KMS-11 (cell line): ENCODE measurements at regions not wholly inside any gene's neighbourhood (a gene's known extent, or its start where the extent isn't known, plus 50 kb on each side); places are given as distances from the start of the nearest gene placed in this dataset.

Experiments used
- H2AFZ ChIP-seq: fragments of 200-600 bp; sonication (generic); 2 replicates; pipeline ENCODE4 v1.6.1; 2016; ENCODE audit warnings: antibody characterized with exemption, mixed run types, low read depth
- H3K27ac ChIP-seq: fragments of 200-600 bp; sonication (generic); 2 replicates; pipeline ENCODE4 v1.6.1; 2016; ENCODE audit warnings: mild to moderate bottlenecking, mixed run types
- H3K27me3 ChIP-seq: fragments of 200-600 bp; sonication (generic); 2 replicates; pipeline ENCODE4 v1.6.1; 2017; ENCODE audit warnings: mild to moderate bottlenecking, low read depth, mixed run types, moderate library complexity; ENCODE audit not compliant: insufficient read depth
- H3K36me3 ChIP-seq: fragments of 200-600 bp; sonication (generic); 2 replicates; pipeline ENCODE4 v1.6.1; 2017; ENCODE audit warnings: mild to moderate bottlenecking, mixed run types; ENCODE audit not compliant: insufficient read depth
- H3K4me1 ChIP-seq: fragments of 200-600 bp; sonication (generic); 2 replicates; pipeline ENCODE4 v1.6.1; 2016; ENCODE audit warnings: mild to moderate bottlenecking, low read depth, mixed run types; ENCODE audit not compliant: poor library complexity, severe bottlenecking
- H3K4me2 ChIP-seq: fragments of 200-600 bp; sonication (generic); 2 replicates; pipeline ENCODE4 v1.7.0; 2016; ENCODE audit warnings: mild to moderate bottlenecking, mixed run types
- H3K4me3 ChIP-seq: fragments of 200-600 bp; sonication (generic); IDR thresholded peaks from 2 replicates; pipeline ENCODE4 v1.6.1; 2017; ENCODE audit warnings: low read depth, low read length, mixed read lengths; ENCODE audit not compliant: insufficient read depth
- H3K79me2 ChIP-seq: fragments of 200-600 bp; sonication (generic); 2 replicates; pipeline ENCODE4 v1.6.1; 2016; ENCODE audit warnings: low read depth, mixed run types; ENCODE audit not compliant: insufficient read depth
- H3K9ac ChIP-seq: fragments of 200-600 bp; sonication (generic); 2 replicates; pipeline ENCODE4 v1.6.1; 2016; ENCODE audit warnings: mild to moderate bottlenecking, mixed run types
- H4K20me1 ChIP-seq: fragments of 200-600 bp; sonication (generic); 2 replicates; pipeline ENCODE4 v1.6.1; 2016; ENCODE audit warnings: mild to moderate bottlenecking, mixed run types; ENCODE audit not compliant: insufficient read depth
- TF ChIP-seq, protein P1 (sequence below): fragments of 200-600 bp; sonication (generic); conservative IDR thresholded peaks from 2 replicates; pipeline ENCODE4 v1.6.1; 2017; ENCODE audit warnings: low read depth, mild to moderate bottlenecking, antibody characterized with exemption, low read length, moderate library complexity, mixed read lengths

DNA sequence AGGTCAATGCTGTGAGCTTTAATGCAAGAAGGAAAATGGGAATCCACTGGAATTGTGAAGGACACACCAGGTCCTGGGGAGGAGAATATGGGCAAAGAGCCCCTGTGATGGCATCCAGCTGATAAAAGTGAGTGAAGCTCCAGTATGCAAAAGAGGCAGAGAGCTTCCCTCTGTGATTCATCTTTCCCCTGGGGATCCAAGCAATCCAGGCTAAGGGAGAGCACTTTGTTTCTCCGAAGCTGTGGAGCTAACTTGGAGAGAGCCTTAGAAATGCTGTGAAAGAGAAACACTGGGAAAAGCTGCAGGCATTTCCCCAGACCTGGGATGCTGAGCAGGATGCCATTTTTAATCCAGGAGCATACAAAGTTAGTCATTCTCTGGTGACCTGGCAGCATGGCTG lies 489.5 kb downstream of the SH2D4B start:
- Histone ChIP-seq H3K36me3 (no peaks in the 10 kb centered on the region), H3K79me2 (no peaks in the 10 kb centered on the region), H3K9ac (no peak overlapping the region), H3K27me3 (no peaks in the 10 kb centered on the region), H3K4me3 (no peak overlapping the region), H3K4me1 (no peaks in the 10 kb centered on the region), H2AFZ (no peak overlapping the region), H3K4me2 (no peak overlapping the region), H3K27ac (no peak overlapping the region), H4K20me1 (no peaks in the 10 kb centered on the region)
- TF ChIP-seq, protein P1, sequence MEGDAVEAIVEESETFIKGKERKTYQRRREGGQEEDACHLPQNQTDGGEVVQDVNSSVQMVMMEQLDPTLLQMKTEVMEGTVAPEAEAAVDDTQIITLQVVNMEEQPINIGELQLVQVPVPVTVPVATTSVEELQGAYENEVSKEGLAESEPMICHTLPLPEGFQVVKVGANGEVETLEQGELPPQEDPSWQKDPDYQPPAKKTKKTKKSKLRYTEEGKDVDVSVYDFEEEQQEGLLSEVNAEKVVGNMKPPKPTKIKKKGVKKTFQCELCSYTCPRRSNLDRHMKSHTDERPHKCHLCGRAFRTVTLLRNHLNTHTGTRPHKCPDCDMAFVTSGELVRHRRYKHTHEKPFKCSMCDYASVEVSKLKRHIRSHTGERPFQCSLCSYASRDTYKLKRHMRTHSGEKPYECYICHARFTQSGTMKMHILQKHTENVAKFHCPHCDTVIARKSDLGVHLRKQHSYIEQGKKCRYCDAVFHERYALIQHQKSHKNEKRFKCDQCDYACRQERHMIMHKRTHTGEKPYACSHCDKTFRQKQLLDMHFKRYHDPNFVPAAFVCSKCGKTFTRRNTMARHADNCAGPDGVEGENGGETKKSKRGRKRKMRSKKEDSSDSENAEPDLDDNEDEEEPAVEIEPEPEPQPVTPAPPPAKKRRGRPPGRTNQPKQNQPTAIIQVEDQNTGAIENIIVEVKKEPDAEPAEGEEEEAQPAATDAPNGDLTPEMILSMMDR = no peak

DNA sequence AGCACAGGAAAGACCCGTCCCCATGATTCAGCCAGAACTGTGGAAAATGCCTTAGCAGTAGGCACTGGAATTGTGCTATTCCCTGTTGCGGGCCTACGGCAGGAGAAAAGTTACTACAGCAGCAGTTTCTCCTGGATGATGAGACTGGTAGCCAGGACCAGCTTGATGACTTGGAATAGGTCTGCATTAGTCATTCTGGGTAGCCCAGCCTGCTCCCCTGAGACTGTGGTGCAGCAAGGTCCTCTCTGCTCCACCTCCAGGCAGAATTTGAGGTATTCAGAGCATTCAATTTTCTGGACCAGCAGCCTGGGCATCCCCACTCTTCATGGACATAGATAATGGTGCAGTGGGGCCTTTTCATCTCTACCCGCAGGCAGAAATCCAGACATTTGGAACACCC lies 490.0 kb downstream of the SH2D4B start:
- Histone ChIP-seq H4K20me1 (no peaks in the 10 kb centered on the region), H2AFZ (no peak overlapping the region), H3K27ac (no peak overlapping the region), H3K4me1 (no peaks in the 10 kb centered on the region), H3K9ac (no peak overlapping the region), H3K4me3 (no peak overlapping the region), H3K4me2 (no peak overlapping the region), H3K27me3 (no peaks in the 10 kb centered on the region), H3K79me2 (no peaks in the 10 kb centered on the region), H3K36me3 (no peaks in the 10 kb centered on the region)
- TF ChIP-seq, protein P1 = no peak

DNA sequence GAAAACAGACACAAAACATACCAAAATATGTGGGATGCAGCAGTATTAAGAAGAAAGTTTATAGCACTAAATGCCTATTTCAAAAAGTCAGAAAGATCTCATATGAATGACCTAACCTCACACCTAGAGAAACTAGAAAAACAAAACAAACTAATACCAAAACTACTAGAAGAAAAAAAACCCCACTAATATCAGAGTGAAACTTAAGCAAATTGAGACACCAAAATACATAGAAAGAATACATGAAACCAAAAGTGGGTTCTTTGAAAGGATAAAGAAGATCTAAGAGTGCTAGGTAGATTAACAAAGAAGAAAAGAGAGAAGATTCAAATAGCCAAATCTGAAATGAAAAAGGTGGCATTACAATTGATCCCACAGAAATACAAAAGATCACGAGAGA lies 494.1 kb downstream of the SH2D4B start:
- no peaks in the 10 kb centered on the region for H3K27me3 ChIP-seq
- no peak overlapping the region for H2AFZ ChIP-seq
- H3K4me1 ChIP-seq = no peaks in the 10 kb centered on the region
- H4K20me1 ChIP-seq = no peaks in the 10 kb centered on the region
- H3K79me2 ChIP-seq = no peaks in the 10 kb centered on the region
- H3K4me3 ChIP-seq = no peak overlapping the region
- H3K36me3 ChIP-seq = no peaks in the 10 kb centered on the region
- H3K27ac ChIP-seq = no peak overlapping the region
- H3K4me2 ChIP-seq = no peak overlapping the region
- TF ChIP-seq, protein P1 = no peak
- no peak overlapping the region for H3K9ac ChIP-seq

DNA sequence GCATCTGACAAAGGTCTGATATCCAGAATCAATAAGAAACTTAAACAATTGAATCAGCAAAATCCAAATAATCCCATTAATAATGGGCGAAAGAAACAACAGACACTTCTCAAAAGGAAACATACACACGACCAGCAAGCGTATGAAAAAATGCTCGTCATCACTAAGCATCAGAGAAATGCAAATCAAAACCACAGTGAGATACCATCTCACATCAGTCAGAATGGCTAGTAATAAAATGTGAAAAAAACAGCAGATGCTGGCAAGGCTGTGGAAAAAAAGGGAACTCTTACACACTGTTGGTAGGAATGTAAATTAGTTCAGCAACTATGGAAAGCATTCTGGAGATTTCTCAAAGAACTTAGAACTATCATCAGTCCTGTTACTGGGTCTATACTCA lies 496.7 kb downstream of the SH2D4B start:
- TF ChIP-seq, protein P1 = no peak
- Histone ChIP-seq H3K27ac (no peak overlapping the region), H4K20me1 (no peaks in the 10 kb centered on the region), H3K4me3 (no peak overlapping the region), H3K9ac (no peak overlapping the region), H3K4me2 (no peak overlapping the region), H3K27me3 (no peaks in the 10 kb centered on the region), H3K36me3 (no peaks in the 10 kb centered on the region), H3K79me2 (no peaks in the 10 kb centered on the region), H3K4me1 (no peaks in the 10 kb centered on the region), H2AFZ (no peak overlapping the region)

DNA sequence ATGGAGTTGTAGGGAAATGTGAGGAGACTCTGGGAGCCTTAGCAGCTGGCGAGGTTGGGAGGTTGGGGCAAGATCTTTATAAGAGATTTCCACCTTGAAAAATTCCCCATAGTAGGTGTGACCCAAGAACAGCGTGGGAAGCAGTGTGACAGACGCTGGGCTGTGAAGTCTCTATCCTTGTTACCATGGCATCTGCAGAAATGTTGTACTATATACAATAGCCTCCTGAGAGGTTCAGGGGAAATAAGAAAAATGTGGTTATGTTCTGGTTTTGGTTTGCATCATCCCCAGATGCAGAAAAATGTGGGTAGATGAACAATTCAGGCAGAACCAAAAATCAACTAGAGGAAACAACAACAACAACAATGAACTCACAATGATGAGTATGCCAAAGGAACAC lies 498.6 kb downstream of the SH2D4B start:
- no peaks in the 10 kb centered on the region for H3K4me1 ChIP-seq
- no peaks in the 10 kb centered on the region for H4K20me1 ChIP-seq
- H3K79me2 ChIP-seq = no peaks in the 10 kb centered on the region
- H3K27me3 ChIP-seq = no peaks in the 10 kb centered on the region
- H3K36me3 ChIP-seq = no peaks in the 10 kb centered on the region
- H2AFZ ChIP-seq = no peak overlapping the region
- no peak overlapping the region for H3K27ac ChIP-seq
- H3K4me2 ChIP-seq = no peak overlapping the region
- no peak overlapping the region for H3K9ac ChIP-seq
- TF ChIP-seq, protein P1 = no peak
- H3K4me3 ChIP-seq = no peak overlapping the region
